Lung (tissue), 11 donors: ENCODE measurements at regions not wholly inside any gene's neighbourhood (a gene's known extent, or its start where the extent isn't known, plus 50 kb on each side); places are given as distances from the start of the nearest gene placed in this dataset.

Experiments
- ATAC-seq: fragments of 200-7000 bp; cut with Tn5 transposase; one replicate; pipeline ENCODE4 v1.9.1; 2020; ENCODE audit warnings: moderate number of reproducible peaks; ENCODE audit not compliant: insufficient read depth, low FRiP score
- DNase-seq, 3 donors: peaks; one replicate each; pipeline ENCODE4 v3.0.0-alpha.2; 2013 to 2017
- H3K27ac ChIP-seq, 2 donors: one replicate each; pipeline ENCODE4 v1.5.1; 2013; ENCODE audit warnings: mild to moderate bottlenecking in 2 of 2, moderate library complexity in 2 of 2, control low read depth in 1 of 2, inconsistent platforms in 1 of 2, low read depth in 1 of 2, low read length in 1 of 2
- H3K27me3 ChIP-seq, 3 donors: one replicate each; pipeline ENCODE4 v1.5.1; 2013; ENCODE audit warnings: low read length in 2 of 3; ENCODE audit not compliant: control insufficient read depth in 3 of 3, insufficient read depth in 3 of 3
- H3K36me3 ChIP-seq, 4 donors: one replicate each; pipeline ENCODE4 v1.5.1; 2013; ENCODE audit warnings: low read length in 4 of 4, mild to moderate bottlenecking in 1 of 4, moderate library complexity in 1 of 4; ENCODE audit not compliant: control insufficient read depth in 4 of 4, insufficient read depth in 4 of 4
- H3K4me1 ChIP-seq, 5 donors: one replicate each; pipeline ENCODE4 v1.5.1; 2013; ENCODE audit warnings: low read length in 5 of 5, mild to moderate bottlenecking in 2 of 5, moderate library complexity in 1 of 5; ENCODE audit not compliant: control insufficient read depth in 5 of 5, insufficient read depth in 5 of 5
- H3K4me3 ChIP-seq: one replicate; pipeline ENCODE4 v1.5.1; 2013; ENCODE audit warnings: mild to moderate bottlenecking, control low read depth, moderate library complexity
- H3K9ac ChIP-seq, 2 donors: one replicate each; pipeline ENCODE4 v1.5.1; 2013; ENCODE audit warnings: low read length in 2 of 2, control low read depth in 1 of 2; ENCODE audit not compliant: insufficient read depth in 1 of 2
- H3K9me3 ChIP-seq, 4 donors: one replicate each; pipeline ENCODE4 v1.5.1; 2013; ENCODE audit warnings: low read length in 3 of 4, mild to moderate bottlenecking in 1 of 4, moderate library complexity in 1 of 4; ENCODE audit not compliant: control insufficient read depth in 4 of 4, insufficient read depth in 3 of 4
- WGBS, 2 donors: extraction: QIAGEN DNeasy Blood & Tissue Kit; methylation state at CpG; one replicate each; pipeline ENCODE4 v1.1.7; 2013; 5-methylcytosine and 5-hydroxymethylcytosine counted together
- TF ChIP-seq, protein P1 (sequence below): IDR thresholded peaks from 2 replicates; pipeline ENCODE4 v1.5.1; 2012; ENCODE audit warnings: mild to moderate bottlenecking; ENCODE audit errors: control extremely low read depth, extremely low read depth
- donor health status: control.
- donor health status: control.
- donor health status: Bipolar disorder and iron deficiency.
- donor health status: healthy.
- donor health status: DM: yes; HTN: yes; CAD: no.

DNA sequence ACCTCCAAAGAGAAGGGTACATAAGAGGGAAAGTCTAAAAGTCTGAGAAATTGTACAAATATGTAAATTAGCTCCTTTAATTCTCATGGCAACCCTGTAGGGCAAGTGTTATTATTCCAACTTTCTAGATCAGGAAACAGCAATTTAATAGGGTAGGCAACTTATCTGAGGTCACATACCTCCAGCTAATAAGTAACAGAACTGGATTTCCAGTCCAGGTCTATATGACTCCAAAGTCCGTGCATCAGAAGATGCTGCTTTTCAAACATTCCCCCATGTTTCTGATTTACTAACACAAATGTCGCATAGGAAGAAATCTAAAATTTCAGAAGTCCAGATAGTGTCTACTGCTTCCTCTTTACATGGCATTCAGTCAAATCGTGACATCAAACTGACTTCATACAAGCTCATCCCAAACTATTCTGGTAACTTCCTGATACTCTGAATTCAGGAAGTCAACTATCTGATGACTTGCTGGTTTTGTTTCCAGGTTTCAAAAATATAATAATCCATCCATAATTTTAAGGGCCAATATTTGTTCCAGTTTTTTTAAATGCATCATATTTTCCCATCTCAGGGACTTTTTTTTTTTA is 419.3 kb upstream of the ACVR2A start:
- Histone ChIP-seq H3K9ac (no peak overlapping the region), H3K36me3 (no peaks in the 10 kb centered on the region), H3K9me3 (no peaks in the 10 kb centered on the region), H3K27me3 (no peaks in the 10 kb centered on the region), H3K27ac (no peak overlapping the region), H3K4me1 (no peaks in the 10 kb centered on the region), H3K4me3 (no peak overlapping the region)
- 74 to 77% methylated on average over 3 of the region's 3 CpGs for WGBS, 2 donors
- DNase-seq (peak in 2 of 3 donors; percentile 28 to 32), ATAC-seq (no peak)
- TF ChIP-seq, protein P1, sequence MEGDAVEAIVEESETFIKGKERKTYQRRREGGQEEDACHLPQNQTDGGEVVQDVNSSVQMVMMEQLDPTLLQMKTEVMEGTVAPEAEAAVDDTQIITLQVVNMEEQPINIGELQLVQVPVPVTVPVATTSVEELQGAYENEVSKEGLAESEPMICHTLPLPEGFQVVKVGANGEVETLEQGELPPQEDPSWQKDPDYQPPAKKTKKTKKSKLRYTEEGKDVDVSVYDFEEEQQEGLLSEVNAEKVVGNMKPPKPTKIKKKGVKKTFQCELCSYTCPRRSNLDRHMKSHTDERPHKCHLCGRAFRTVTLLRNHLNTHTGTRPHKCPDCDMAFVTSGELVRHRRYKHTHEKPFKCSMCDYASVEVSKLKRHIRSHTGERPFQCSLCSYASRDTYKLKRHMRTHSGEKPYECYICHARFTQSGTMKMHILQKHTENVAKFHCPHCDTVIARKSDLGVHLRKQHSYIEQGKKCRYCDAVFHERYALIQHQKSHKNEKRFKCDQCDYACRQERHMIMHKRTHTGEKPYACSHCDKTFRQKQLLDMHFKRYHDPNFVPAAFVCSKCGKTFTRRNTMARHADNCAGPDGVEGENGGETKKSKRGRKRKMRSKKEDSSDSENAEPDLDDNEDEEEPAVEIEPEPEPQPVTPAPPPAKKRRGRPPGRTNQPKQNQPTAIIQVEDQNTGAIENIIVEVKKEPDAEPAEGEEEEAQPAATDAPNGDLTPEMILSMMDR = no peak

DNA sequence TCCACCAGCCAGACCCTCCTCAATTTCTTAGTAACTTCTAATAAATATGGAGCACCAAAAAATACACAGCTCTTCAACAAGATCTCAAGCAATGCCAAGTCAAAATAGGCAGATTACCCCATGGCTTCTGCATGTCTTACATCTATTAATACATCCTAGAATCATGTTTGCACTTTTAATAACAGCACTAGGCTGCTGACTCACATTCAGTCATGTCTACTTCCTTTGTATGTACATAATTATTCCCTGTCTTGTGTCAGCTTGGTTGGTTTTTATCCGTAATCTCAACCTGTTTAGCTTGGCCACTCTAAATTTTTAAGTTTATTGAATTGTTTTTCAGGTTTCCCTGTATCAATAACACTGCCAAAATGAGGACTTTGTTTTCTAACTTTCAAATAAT is 420.1 kb upstream of the ACVR2A start:
- Histone ChIP-seq H3K4me3 (no peak overlapping the region), H3K27me3 (no peaks in the 10 kb centered on the region), H3K27ac (no peak overlapping the region), H3K9ac (no peak overlapping the region), H3K9me3 (no peaks in the 10 kb centered on the region), H3K4me1 (no peaks in the 10 kb centered on the region), H3K36me3 (no peaks in the 10 kb centered on the region)
- DNase-seq = no peak
- 88 to 90% methylated on average over 1 of the region's 1 CpG for WGBS, 2 donors
- no peak for ATAC-seq
- TF ChIP-seq, protein P1 = no peak

DNA sequence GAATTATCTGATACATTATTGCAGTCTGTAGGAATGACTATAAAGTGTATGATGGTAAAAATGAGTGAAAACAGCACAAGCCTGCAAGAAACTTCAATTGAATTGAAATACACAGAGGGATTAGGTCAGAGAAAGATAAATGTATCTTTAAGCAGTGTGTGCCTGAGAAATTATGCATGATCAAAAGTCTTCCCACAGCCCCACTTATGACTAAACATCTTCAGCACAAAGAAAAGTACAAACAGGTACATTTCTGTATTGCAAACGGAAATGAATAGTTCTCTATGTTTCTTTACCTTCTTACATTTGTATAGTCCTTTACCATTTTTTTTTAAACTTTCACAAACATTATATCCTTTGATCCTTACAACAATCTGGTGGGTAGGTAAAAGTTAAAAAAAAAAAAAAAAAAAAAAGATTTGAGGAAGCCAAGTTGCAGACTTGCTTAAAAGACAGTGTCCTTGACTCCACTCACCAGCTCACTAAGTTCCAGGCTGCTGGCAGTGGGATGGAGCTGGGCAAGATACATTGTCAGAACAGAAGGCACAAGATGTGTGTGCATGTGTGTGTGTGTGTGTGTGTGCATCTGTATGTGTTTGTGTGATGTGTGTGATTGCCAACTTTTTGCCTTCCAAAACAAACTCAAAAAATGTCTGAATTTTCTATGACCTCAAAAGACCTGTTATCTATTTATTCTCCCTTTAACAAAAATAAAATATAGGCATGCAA is 423.7 kb upstream of the ACVR2A start:
- WGBS, 2 donors = 73 to 89% methylated on average over 1 of the region's 1 CpG
- DNase-seq (no peak), ATAC-seq (no peak)
- H3K4me3 ChIP-seq = no peak overlapping the region
- no peak overlapping the region for H3K27ac ChIP-seq
- H3K9me3 ChIP-seq = no peaks in the 10 kb centered on the region
- TF ChIP-seq, protein P1 = no peak
- no peaks in the 10 kb centered on the region for H3K27me3 ChIP-seq
- H3K36me3 ChIP-seq = no peaks in the 10 kb centered on the region
- H3K4me1 ChIP-seq = no peaks in the 10 kb centered on the region
- no peak overlapping the region for H3K9ac ChIP-seq
